Peyer's patch (tissue), 4 donors: ENCODE measurements at regions not wholly inside any gene's neighbourhood (a gene's known extent, or its start where the extent isn't known, plus 50 kb on each side); places are given as distances from the start of the nearest gene placed in this dataset.
"Not testable (repeated sequence)": the region's sequence is repeated elsewhere in the genome, so short reads cannot be mapped to it uniquely, and the experiment has no call there.

Experiments
- CTCF ChIP-seq, 6 experiments: fragments of 450-650 bp in 4 of 6; fragments of 200-600 bp in 2 of 6; sonication (generic) in 1 of 6; IDR thresholded peaks; one replicate each; pipeline ENCODE4 v1.5.1; 2017 to 2019; ENCODE audit warnings: antibody characterized with exemption in 6 of 6, mild to moderate bottlenecking in 3 of 6, moderate library complexity in 1 of 6
- POLR2A ChIP-seq, 2 donors: fragments of 450-650 bp; IDR thresholded peaks; one replicate each; pipeline ENCODE4 v1.5.1; 2017; ENCODE audit warnings: antibody characterized with exemption in 2 of 2, mild to moderate bottlenecking in 2 of 2, moderate library complexity in 2 of 2

GRCh38 chr15:26114128-26114527 is 251.0 kb upstream of the ATP10A start:
- not testable (repeated sequence) for TF ChIP-seq CTCF, POLR2A (IDR thresholded peaks at IDR 0.05)
